Endothelial cell of umbilical vein (primary cell): ENCODE measurements at regions not wholly inside any gene's neighbourhood (a gene's known extent, or its start where the extent isn't known, plus 50 kb on each side); places are given as distances from the start of the nearest gene placed in this dataset.

Experiments
- EZH2 ChIP-seq: IDR thresholded peaks from 2 replicates; pipeline ENCODE4 v1.6.1; 2012; ENCODE audit warnings: borderline replicate concordance, low read depth, mild to moderate bottlenecking, moderate library complexity, low read length, inconsistent platforms; ENCODE audit not compliant: severe bottlenecking
- FOS ChIP-seq: IDR thresholded peaks from 2 replicates; pipeline ENCODE4 v1.6.1; 2011; ENCODE audit warnings: mild to moderate bottlenecking, low read length, moderate library complexity, borderline replicate concordance; ENCODE audit not compliant: insufficient read depth
- GATA2 ChIP-seq: IDR thresholded peaks from 2 replicates; pipeline ENCODE4 v1.7.0; 2011; ENCODE audit warnings: low read depth, mild to moderate bottlenecking, moderate library complexity, mixed read lengths, low read length; ENCODE audit not compliant: insufficient read length, insufficient read depth
- JUN ChIP-seq: IDR thresholded peaks from 2 replicates; pipeline ENCODE4 v1.6.1; 2011; ENCODE audit warnings: borderline replicate concordance, low read depth; ENCODE audit not compliant: insufficient read length, insufficient read depth
- MAX ChIP-seq: IDR thresholded peaks from 2 replicates; pipeline ENCODE4 v1.6.1; 2011; ENCODE audit not compliant: insufficient read depth, insufficient read length
- MYC ChIP-seq: IDR thresholded peaks from one replicate; pipeline ENCODE4 v1.6.1; 2011; ENCODE audit warnings: mild to moderate bottlenecking, low read depth, low read length
- POLR2A ChIP-seq: IDR thresholded peaks from 2 replicates; pipeline ENCODE4 v1.6.1; 2012; ENCODE audit warnings: low read depth, mild to moderate bottlenecking, control low read depth, low read length
- POLR2AphosphoS5 ChIP-seq: IDR thresholded peaks from 2 replicates; pipeline ENCODE4 v1.6.1; 2012; ENCODE audit warnings: low read depth, mild to moderate bottlenecking, control low read depth, low read length, moderate library complexity; ENCODE audit not compliant: insufficient read depth
- TF ChIP-seq, protein P1 (sequence below), 2 donors: IDR thresholded peaks; 1 replicate in 1 of 2; 2 replicates in 1 of 2; pipeline ENCODE4 v1.5.1; 2011; ENCODE audit warnings: low read length in 2 of 2, mild to moderate bottlenecking in 2 of 2, moderate library complexity in 2 of 2, control low read depth in 1 of 2, inconsistent platforms in 1 of 2, low read depth in 1 of 2; ENCODE audit not compliant: insufficient read depth in 1 of 2; ENCODE audit errors: extremely low read depth in 1 of 2

DNA sequence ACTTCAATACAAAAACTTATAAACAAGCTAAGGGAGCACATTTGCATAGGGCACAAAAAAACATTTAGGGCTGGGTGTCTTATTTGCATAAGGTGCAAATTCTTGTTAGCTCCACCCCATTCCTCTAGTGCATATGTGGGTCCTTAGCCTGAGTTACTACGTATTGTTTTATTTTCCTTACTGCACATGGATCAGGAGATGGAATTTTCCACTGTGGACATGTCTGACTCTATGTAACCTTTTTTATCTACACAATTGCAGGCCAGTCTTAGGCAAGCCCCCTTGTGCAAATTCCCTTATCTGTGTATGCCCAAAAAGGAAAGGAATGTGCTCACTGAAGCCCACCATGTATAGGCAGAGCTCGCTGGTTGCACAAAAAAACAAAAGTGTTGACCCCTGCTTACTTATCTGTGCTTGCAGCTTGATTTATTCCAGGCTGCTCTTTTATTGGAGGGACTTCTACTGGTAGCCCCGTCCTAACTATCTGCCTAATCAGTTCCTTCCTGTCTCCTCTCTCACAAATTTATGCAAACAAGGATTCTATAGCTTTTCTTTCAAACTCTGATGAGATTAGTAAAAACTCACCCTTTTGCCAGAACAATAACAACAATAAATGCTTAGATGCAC is 359.0 kb upstream of the MAGEB16 start:
- TF ChIP-seq POLR2A (no peak), EZH2 (no peak), JUN (no peak), MAX (no peak), POLR2AphosphoS5 (no peak), GATA2 (no peak), MYC (no peak), FOS (no peak)
- TF ChIP-seq, protein P1, sequence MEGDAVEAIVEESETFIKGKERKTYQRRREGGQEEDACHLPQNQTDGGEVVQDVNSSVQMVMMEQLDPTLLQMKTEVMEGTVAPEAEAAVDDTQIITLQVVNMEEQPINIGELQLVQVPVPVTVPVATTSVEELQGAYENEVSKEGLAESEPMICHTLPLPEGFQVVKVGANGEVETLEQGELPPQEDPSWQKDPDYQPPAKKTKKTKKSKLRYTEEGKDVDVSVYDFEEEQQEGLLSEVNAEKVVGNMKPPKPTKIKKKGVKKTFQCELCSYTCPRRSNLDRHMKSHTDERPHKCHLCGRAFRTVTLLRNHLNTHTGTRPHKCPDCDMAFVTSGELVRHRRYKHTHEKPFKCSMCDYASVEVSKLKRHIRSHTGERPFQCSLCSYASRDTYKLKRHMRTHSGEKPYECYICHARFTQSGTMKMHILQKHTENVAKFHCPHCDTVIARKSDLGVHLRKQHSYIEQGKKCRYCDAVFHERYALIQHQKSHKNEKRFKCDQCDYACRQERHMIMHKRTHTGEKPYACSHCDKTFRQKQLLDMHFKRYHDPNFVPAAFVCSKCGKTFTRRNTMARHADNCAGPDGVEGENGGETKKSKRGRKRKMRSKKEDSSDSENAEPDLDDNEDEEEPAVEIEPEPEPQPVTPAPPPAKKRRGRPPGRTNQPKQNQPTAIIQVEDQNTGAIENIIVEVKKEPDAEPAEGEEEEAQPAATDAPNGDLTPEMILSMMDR (IDR thresholded peaks at IDR 0.05; ENCODE audit: extremely low read depth in 1 of 2, insufficient read depth in 1 of 2, low read depth in 1 of 2, low read length in 2 of 2), result no peak
